Panc1 (cell line): ENCODE measurements at regions not wholly inside any gene's neighbourhood (a gene's known extent, or its start where the extent isn't known, plus 50 kb on each side); places are given as distances from the start of the nearest gene placed in this dataset.

Experiments
- ATAC-seq: fragments of 200-7000 bp; cut with Tn5 transposase; 2 replicates; pipeline ENCODE4 v1.9.1; 2020; ENCODE audit warnings: mild to moderate bottlenecking, moderate library complexity
- BruUV-seq: library from RNA; stranded (reverse); fragments of 400-500 nt; replicated peaks from 2 replicates; lab custom pipeline; 2021; lab: Mats Ljungman, UMichigan
- CTCF ChIA-PET: fragments of 300-600 bp; sonication (Branson Sonifier 250); formaldehyde crosslinking; loops from one replicate; lab custom pipeline; 2022; ENCODE audit warnings: antibody characterized with exemption; lab: Charles Lee
- POLR2A ChIA-PET: fragments of 300-600 bp; sonication (Branson Sonifier 250); formaldehyde crosslinking; loops from one replicate; lab custom pipeline; 2022; ENCODE audit warnings: antibody characterized with exemption; lab: Charles Lee
- DNase-seq: peaks from one replicate; pipeline ENCODE4 v3.0.0-alpha.2; 2010; ENCODE audit warnings: low read depth, low spot score
- H3K27ac ChIP-seq: 2 replicates; pipeline ENCODE4 v1.5.1; 2011; ENCODE audit warnings: mild to moderate bottlenecking, low read length, inconsistent platforms
- H3K27me3 ChIP-seq: fragments of 200-500 bp; sonication (Bioruptor generic); 2 replicates; pipeline ENCODE4 v1.6.0; 2014; ENCODE audit warnings: low read length, inconsistent platforms; ENCODE audit not compliant: control insufficient read depth, insufficient read depth
- H3K36me3 ChIP-seq: fragments of 200-500 bp; sonication (Bioruptor generic); 2 replicates; pipeline ENCODE4 v1.5.1; 2014; ENCODE audit warnings: inconsistent platforms, mild to moderate bottlenecking, low read length, moderate library complexity; ENCODE audit not compliant: control insufficient read depth, insufficient read depth
- H3K4me1 ChIP-seq: 2 replicates; pipeline ENCODE4 v1.5.1; 2011; ENCODE audit warnings: inconsistent platforms, mild to moderate bottlenecking, low read length, moderate library complexity; ENCODE audit not compliant: control insufficient read depth, insufficient read depth
- H3K4me3 ChIP-seq, 2 experiments: 2 replicates each; pipeline ENCODE4 v1.5.1; 2011 to 2012; ENCODE audit warnings: low read depth in 2 of 2, low read length in 2 of 2, mild to moderate bottlenecking in 2 of 2, inconsistent platforms in 1 of 2, moderate library complexity in 1 of 2
- H3K9me3 ChIP-seq: fragments of 200-500 bp; sonication (Bioruptor generic); 2 replicates; pipeline ENCODE4 v1.5.1; 2014; ENCODE audit warnings: low read depth, mild to moderate bottlenecking, inconsistent platforms, low read length, moderate library complexity; ENCODE audit not compliant: control insufficient read depth, insufficient read depth
- POLR2AphosphoS5 ChIP-seq: IDR thresholded peaks from 2 replicates; pipeline ENCODE4 v1.6.1; 2012; ENCODE audit warnings: mild to moderate bottlenecking, low read depth, low read length, moderate library complexity
- SIN3A ChIP-seq: IDR thresholded peaks from 2 replicates; pipeline ENCODE4 v1.6.1; 2012; ENCODE audit warnings: low read depth, mild to moderate bottlenecking, low read length, moderate library complexity, borderline replicate concordance; ENCODE audit not compliant: insufficient read depth
- TCF7L2 ChIP-seq: IDR thresholded peaks from 2 replicates; pipeline ENCODE4 v1.6.1; 2011; ENCODE audit warnings: mild to moderate bottlenecking, low read depth, low read length, inconsistent platforms
- in situ Hi-C: cut with HindIII; loops from 2 replicates; pipeline ENCODE4 v1.10.0; 2016; ENCODE audit warnings: low sequenced_read_pairs, low pct_unique_long_range_greater_than_20kb
- intact Hi-C: fragments of 100-400 bp; cut with micrococcal nuclease; formaldehyde crosslinking; loops from one replicate; pipeline ENCODE4 v1.10.0; 2022; ENCODE audit not compliant: unreplicated experiment
- TF ChIP-seq, protein P1 (sequence below): fragments of 450-650 bp; IDR thresholded peaks from 2 replicates; pipeline ENCODE4 v1.5.1; 2017; ENCODE audit warnings: mild to moderate bottlenecking
- TF ChIP-seq, protein P2 (sequence below), 2 experiments: IDR thresholded peaks; 2 replicates each; pipeline ENCODE4 v1.6.1; 2011 to 2012; ENCODE audit warnings: low read depth in 2 of 2, control low read depth in 1 of 2, low read length in 1 of 2, mild to moderate bottlenecking in 1 of 2, moderate library complexity in 1 of 2; ENCODE audit not compliant: insufficient read depth in 1 of 2

DNA sequence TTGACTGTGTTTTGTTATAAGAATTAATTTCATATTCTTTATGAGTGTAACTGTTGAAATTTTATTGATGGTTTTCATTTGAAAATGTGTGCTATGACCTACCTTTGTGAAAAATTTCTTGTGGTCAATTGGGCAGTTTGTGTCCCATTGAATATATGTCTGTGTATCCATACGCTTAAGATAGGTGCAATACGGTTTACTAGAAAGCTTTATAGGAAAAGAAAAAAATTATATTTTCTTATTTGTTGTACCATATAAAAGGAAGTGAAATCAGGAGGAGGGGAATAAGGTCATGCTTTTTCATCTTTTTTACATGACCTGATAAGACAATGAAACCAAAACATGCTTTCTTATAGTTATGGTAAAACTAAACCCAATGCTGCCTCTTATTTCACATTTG is 807.7 kb downstream of the USP25 start:
- intact Hi-C loops: no loop called here
- BruUV-seq: no TSS peak
- no peaks in the 10 kb centered on the region for H3K36me3 ChIP-seq
- H3K4me3 ChIP-seq: peak overlapping the region; percentile 54 to 65; a peak in 3 of 4 replicates
- TF ChIP-seq, protein P1, sequence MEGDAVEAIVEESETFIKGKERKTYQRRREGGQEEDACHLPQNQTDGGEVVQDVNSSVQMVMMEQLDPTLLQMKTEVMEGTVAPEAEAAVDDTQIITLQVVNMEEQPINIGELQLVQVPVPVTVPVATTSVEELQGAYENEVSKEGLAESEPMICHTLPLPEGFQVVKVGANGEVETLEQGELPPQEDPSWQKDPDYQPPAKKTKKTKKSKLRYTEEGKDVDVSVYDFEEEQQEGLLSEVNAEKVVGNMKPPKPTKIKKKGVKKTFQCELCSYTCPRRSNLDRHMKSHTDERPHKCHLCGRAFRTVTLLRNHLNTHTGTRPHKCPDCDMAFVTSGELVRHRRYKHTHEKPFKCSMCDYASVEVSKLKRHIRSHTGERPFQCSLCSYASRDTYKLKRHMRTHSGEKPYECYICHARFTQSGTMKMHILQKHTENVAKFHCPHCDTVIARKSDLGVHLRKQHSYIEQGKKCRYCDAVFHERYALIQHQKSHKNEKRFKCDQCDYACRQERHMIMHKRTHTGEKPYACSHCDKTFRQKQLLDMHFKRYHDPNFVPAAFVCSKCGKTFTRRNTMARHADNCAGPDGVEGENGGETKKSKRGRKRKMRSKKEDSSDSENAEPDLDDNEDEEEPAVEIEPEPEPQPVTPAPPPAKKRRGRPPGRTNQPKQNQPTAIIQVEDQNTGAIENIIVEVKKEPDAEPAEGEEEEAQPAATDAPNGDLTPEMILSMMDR: no peak
- TF ChIP-seq, protein P2, sequence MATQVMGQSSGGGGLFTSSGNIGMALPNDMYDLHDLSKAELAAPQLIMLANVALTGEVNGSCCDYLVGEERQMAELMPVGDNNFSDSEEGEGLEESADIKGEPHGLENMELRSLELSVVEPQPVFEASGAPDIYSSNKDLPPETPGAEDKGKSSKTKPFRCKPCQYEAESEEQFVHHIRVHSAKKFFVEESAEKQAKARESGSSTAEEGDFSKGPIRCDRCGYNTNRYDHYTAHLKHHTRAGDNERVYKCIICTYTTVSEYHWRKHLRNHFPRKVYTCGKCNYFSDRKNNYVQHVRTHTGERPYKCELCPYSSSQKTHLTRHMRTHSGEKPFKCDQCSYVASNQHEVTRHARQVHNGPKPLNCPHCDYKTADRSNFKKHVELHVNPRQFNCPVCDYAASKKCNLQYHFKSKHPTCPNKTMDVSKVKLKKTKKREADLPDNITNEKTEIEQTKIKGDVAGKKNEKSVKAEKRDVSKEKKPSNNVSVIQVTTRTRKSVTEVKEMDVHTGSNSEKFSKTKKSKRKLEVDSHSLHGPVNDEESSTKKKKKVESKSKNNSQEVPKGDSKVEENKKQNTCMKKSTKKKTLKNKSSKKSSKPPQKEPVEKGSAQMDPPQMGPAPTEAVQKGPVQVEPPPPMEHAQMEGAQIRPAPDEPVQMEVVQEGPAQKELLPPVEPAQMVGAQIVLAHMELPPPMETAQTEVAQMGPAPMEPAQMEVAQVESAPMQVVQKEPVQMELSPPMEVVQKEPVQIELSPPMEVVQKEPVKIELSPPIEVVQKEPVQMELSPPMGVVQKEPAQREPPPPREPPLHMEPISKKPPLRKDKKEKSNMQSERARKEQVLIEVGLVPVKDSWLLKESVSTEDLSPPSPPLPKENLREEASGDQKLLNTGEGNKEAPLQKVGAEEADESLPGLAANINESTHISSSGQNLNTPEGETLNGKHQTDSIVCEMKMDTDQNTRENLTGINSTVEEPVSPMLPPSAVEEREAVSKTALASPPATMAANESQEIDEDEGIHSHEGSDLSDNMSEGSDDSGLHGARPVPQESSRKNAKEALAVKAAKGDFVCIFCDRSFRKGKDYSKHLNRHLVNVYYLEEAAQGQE (IDR thresholded peaks at IDR 0.05; ENCODE audit: insufficient read depth in 1 of 2, low read depth in 2 of 2, low read length in 1 of 2): no peak
- TF ChIP-seq POLR2AphosphoS5: no peak
- no peak for TF ChIP-seq SIN3A
- no peak for TF ChIP-seq TCF7L2
- CTCF ChIA-PET: no interaction called here
- in situ Hi-C loops: no loop called here
- ATAC-seq (no peak), DNase-seq (no peak)
- POLR2A ChIA-PET: no interaction called here
- H3K27ac ChIP-seq: no peak overlapping the region
- H3K4me1 ChIP-seq: no peaks in the 10 kb centered on the region
- H3K9me3 ChIP-seq: no peaks in the 10 kb centered on the region
- H3K27me3 ChIP-seq: no peaks in the 10 kb centered on the region

GRCh38 chr21:16538405-16538804 is 808.6 kb downstream of the USP25 start:
- DNase-seq: no peak
- Histone ChIP-seq H3K9me3 (no peaks in the 10 kb centered on the region), H3K27ac (no peak overlapping the region), H3K27me3 (no peaks in the 10 kb centered on the region), H3K4me1 (no peaks in the 10 kb centered on the region), H3K4me3 (no peak overlapping the region), H3K36me3 (no peaks in the 10 kb centered on the region)
- ATAC-seq: no peak
- intact Hi-C loops: no loop called here
- ChIA-PET CTCF (no interaction called here), POLR2A (no interaction called here)
- in situ Hi-C loops: no loop called here
- TF ChIP-seq TCF7L2 (no peak), SIN3A (no peak), POLR2AphosphoS5 (no peak)
- TF ChIP-seq, protein P2 (IDR thresholded peaks at IDR 0.05; ENCODE audit: insufficient read depth in 1 of 2, low read depth in 2 of 2, low read length in 1 of 2): no peak
- TF ChIP-seq, protein P1: no peak
- no TSS peak for BruUV-seq
